Fibroblast of pulmonary artery (primary cell): ENCODE measurements at regions not wholly inside any gene's neighbourhood (a gene's known extent, or its start where the extent isn't known, plus 50 kb on each side); places are given as distances from the start of the nearest gene placed in this dataset.

Source experiments
- DNase-seq: peaks from one replicate; pipeline ENCODE4 v3.0.0-alpha.2; 2010; ENCODE audit warnings: low read depth
- H3K4me3 ChIP-seq: replicated peaks from 2 replicates; pipeline ENCODE4 v1.5.1; 2011; ENCODE audit warnings: low read depth, mild to moderate bottlenecking, control low read depth, low read length, moderate library complexity
- TF ChIP-seq, protein P1 (sequence below): IDR thresholded peaks from 2 replicates; pipeline ENCODE4 v1.5.1; 2011; ENCODE audit warnings: mild to moderate bottlenecking, control low read depth, low read length, inconsistent platforms; ENCODE audit errors: missing control alignments

DNA sequence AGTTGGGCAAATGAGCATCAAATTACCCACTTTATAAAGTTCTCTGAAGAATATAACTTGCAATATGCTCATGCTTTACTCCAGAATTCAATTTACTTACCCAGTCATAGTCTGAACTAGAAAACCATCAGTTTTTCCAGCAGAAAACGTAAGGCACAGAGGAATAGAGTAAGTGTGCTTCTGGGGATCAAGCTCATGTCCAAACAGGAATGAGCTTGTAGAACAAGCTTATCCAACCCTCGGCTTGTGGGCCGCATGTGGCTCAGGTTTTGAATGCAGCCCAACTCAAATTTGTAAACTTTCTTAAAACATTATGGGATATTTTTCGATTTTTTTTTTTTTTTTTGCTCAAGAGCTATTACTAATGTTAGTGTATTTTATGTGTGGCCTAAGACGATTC, 308.5 kb upstream of the KLF12 start:
- TF ChIP-seq, protein P1, sequence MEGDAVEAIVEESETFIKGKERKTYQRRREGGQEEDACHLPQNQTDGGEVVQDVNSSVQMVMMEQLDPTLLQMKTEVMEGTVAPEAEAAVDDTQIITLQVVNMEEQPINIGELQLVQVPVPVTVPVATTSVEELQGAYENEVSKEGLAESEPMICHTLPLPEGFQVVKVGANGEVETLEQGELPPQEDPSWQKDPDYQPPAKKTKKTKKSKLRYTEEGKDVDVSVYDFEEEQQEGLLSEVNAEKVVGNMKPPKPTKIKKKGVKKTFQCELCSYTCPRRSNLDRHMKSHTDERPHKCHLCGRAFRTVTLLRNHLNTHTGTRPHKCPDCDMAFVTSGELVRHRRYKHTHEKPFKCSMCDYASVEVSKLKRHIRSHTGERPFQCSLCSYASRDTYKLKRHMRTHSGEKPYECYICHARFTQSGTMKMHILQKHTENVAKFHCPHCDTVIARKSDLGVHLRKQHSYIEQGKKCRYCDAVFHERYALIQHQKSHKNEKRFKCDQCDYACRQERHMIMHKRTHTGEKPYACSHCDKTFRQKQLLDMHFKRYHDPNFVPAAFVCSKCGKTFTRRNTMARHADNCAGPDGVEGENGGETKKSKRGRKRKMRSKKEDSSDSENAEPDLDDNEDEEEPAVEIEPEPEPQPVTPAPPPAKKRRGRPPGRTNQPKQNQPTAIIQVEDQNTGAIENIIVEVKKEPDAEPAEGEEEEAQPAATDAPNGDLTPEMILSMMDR: no peak
- H3K4me3 ChIP-seq: no peak overlapping the region
- no peak for DNase-seq

DNA sequence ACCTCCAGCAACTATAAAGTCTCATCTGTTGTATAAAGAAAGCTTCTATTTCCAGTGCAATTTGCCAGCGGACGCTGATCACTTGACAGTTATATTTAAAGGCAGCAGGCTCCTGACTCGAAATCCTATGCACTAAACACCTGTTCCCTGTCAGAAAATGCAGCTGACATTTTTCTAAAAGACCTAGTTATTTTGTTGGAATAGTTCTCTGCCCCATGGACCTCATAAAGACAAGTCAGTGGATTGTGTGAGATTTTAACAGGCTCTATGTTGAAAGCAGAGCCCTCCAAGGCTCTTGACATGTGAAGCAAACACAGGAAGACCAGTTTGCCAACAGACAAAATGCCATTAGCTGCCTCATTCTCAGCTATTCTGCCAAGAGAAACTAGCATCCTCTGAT, 304.7 kb upstream of the KLF12 start:
- H3K4me3 ChIP-seq: no peak overlapping the region
- DNase-seq: no peak
- TF ChIP-seq, protein P1: no peak

DNA sequence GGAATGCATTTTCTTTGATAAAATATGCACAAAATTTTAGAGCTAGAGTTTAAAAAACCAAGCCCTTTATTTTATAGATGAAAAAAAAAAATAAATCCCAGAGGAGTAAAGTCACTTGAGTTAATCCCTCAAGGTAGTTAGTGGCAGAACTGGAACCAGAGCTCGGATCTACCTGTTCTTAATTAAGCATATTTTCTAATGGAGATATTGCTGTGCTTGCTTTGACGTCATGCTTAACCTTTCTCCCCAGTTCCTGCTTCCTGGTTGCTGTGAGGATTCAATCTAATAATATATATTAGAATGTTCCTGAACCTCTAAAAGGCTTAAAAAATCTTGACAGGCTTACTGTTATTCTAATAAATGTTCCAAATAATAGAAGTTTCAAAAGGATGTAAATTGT, 300.6 kb upstream of the KLF12 start:
- TF ChIP-seq, protein P1: no peak
- H3K4me3 ChIP-seq: no peak overlapping the region
- no peak for DNase-seq

DNA sequence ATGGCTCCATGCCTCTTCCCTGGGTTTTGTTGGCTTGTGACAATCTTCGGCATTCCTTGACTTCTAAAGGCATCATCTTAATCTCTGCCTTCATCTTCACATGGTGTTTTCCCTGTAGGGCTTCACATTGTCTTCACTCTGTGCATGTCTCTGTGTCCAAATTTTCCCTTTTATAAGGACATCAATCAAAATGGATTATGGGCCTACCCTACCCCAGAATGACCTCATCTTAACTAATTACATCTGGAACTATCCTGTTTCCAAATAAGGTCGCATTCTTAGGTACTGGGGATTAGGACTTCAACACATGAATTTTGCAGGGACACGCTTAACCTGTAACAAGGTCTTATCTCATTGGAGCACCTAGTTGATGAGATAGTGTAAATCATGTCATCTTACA, 290.3 kb upstream of the KLF12 start:
- no peak for DNase-seq
- TF ChIP-seq, protein P1: no peak
- H3K4me3 ChIP-seq: no peak overlapping the region

DNA sequence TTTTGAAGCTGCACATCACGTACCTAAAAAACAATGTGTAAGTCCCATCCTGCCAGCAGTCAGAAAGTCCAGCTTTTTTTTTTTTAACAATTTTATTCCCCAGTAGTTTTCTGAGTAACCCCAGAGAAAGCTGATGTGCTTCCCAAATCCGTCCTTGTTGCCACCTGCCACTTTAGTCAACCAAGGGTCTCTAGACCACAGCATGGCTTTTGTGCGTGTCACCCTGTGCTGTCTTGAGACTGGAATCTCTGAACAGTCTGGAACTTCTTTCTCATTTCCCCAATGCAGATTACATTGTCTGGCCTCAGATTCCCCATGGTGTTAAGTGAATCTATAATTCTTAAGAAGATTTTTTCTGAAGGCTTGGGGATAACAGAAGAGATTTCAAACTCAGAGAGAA, 289.2 kb upstream of the KLF12 start:
- TF ChIP-seq, protein P1: no peak
- no peak overlapping the region for H3K4me3 ChIP-seq
- DNase-seq: no peak

DNA sequence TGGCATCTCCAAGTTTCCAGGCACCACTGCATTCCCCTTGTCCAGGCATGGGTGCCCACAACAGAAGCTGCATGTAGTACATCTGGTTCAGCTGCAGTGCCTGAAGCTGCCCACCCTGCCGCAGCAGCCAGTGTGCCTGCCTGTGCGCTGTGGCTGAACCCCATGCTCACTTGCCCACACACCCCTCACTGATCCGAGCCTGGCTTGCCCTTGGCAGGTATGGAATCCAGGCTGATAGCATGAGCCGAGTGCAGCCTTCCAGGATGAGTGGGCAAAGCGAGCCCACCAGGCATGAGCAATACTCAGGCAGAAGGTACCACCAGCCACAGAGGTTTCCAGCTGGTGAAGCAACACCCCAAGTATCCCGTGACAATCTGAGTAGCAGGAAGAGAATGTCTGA, 280.3 kb upstream of the KLF12 start:
- no peak for DNase-seq
- TF ChIP-seq, protein P1: no peak
- H3K4me3 ChIP-seq: no peak overlapping the region

DNA sequence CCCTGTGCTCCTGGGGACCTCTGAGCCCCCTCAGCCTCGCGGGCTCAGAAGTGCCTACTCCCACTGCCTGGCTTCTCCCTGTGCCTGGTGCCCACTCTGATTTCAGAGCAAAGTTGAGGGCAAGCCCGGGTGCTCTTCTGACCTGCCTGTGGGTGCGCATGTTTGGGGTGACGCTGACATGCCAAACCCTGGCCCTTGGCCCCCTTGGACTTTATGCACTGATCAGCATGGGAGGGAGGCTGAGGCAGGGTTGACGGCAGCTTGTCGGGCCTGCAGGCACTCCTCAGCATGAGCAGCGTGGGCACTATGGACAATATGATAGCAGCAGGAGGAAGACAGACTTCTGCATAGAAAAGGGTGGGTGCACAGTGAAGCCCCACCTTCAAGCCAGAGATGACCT, 279.3 kb upstream of the KLF12 start:
- H3K4me3 ChIP-seq: no peak overlapping the region
- TF ChIP-seq, protein P1: no peak
- DNase-seq: no peak
